ENCODE measurements at regions not wholly inside any gene's neighbourhood (a gene's known extent, or its start where the extent isn't known, plus 50 kb on each side); places are given as distances from the start of the nearest gene placed in this dataset.

- TF ChIP-seq EZH2 (IDR thresholded peaks at IDR 0.05) (no peak), POLR2AphosphoS5 (IDR thresholded peaks at IDR 0.05; ENCODE audit: borderline replicate concordance, low read depth, low read length) (no peak)
Measured at GRCh38 chr7:68276725-68277124, 1280.1 kb downstream of the TYW1 start.
